Fibroblast of lung (primary cell): ENCODE measurements at regions not wholly inside any gene's neighbourhood (a gene's known extent, or its start where the extent isn't known, plus 50 kb on each side); places are given as distances from the start of the nearest gene placed in this dataset.

ENCODE experiments used
- DNase-seq, 2 donors: peaks; one replicate each; pipeline versions ENCODE4 v3.0.0 to v3.0.0-alpha.2; 2010; ENCODE audit warnings: low read depth in 2 of 2
- H2AFZ ChIP-seq: 2 replicates; pipeline ENCODE4 v1.5.1; 2012; ENCODE audit warnings: low read length, control low read depth, inconsistent platforms
- H3K27ac ChIP-seq: 2 replicates; pipeline ENCODE4 v1.5.1; 2011; ENCODE audit warnings: low read length, control low read depth; ENCODE audit not compliant: insufficient read depth
- H3K27me3 ChIP-seq: 2 replicates; pipeline ENCODE4 v1.5.1; 2011; ENCODE audit warnings: mild to moderate bottlenecking, low read length; ENCODE audit not compliant: control insufficient read depth, insufficient read depth
- H3K36me3 ChIP-seq: 2 replicates; pipeline ENCODE4 v1.5.1; 2011; ENCODE audit warnings: low read length; ENCODE audit not compliant: control insufficient read depth, insufficient read depth
- H3K4me1 ChIP-seq: 2 replicates; pipeline ENCODE4 v1.5.1; 2011; ENCODE audit warnings: low read length; ENCODE audit not compliant: control insufficient read depth, insufficient read depth; ENCODE audit errors: extremely low read depth
- H3K4me2 ChIP-seq: 2 replicates; pipeline ENCODE4 v1.5.1; 2011; ENCODE audit warnings: low read length, control low read depth; ENCODE audit not compliant: insufficient read depth; ENCODE audit errors: extremely low read depth
- H3K4me3 ChIP-seq, 4 experiments: fragments of 200-600 bp in 1 of 4; sonication (generic) in 1 of 4; replicated peaks in 1 of 4; 2 replicates each; pipeline ENCODE4 v1.5.1; 2011 to 2016; ENCODE audit warnings: low read length in 4 of 4, low read depth in 3 of 4, mild to moderate bottlenecking in 3 of 4, control low read depth in 2 of 4, inconsistent platforms in 1 of 4, mixed read lengths in 1 of 4; ENCODE audit not compliant: insufficient read depth in 1 of 4; ENCODE audit errors: control extremely low read depth in 1 of 4
- H3K79me2 ChIP-seq: 2 replicates; pipeline ENCODE4 v1.5.1; 2012; ENCODE audit warnings: mild to moderate bottlenecking, low read length, inconsistent platforms; ENCODE audit not compliant: control insufficient read depth, insufficient read depth
- H3K9ac ChIP-seq: 2 replicates; pipeline ENCODE4 v1.5.1; 2011; ENCODE audit warnings: mild to moderate bottlenecking, low read length, control low read depth; ENCODE audit not compliant: insufficient read depth
- H3K9me3 ChIP-seq: 2 replicates; pipeline ENCODE4 v1.5.1; 2012; ENCODE audit warnings: low read depth, low read length; ENCODE audit not compliant: control insufficient read depth, insufficient read depth
- H4K20me1 ChIP-seq: 2 replicates; pipeline ENCODE4 v1.5.1; 2011; ENCODE audit warnings: low read length; ENCODE audit not compliant: control insufficient read depth, insufficient read depth; ENCODE audit errors: extremely low read depth
- EZH2 ChIP-seq: IDR thresholded peaks from 2 replicates; pipeline ENCODE4 v1.5.1; 2012; ENCODE audit warnings: low read length, control low read depth, mild to moderate bottlenecking; ENCODE audit errors: missing control alignments
- TF ChIP-seq, protein P1 (sequence below), 2 donors: IDR thresholded peaks in 1 of 2; conservative IDR thresholded peaks in 1 of 2; 1 replicate in 1 of 2; 2 replicates in 1 of 2; pipeline ENCODE4 v1.5.1; 2011 to 2012; ENCODE audit warnings: low read length in 2 of 2, control low read depth in 1 of 2, inconsistent platforms in 1 of 2, low read depth in 1 of 2, mild to moderate bottlenecking in 1 of 2

GRCh38 chr18:67183398-67183797 lies 333.1 kb downstream of the DSEL start:
- no peak for DNase-seq
- H3K4me2 ChIP-seq: no peak overlapping the region
- H3K27me3 ChIP-seq: no peaks in the 10 kb centered on the region
- no peak overlapping the region for H3K4me3 ChIP-seq
- no peaks in the 10 kb centered on the region for H3K36me3 ChIP-seq
- no peaks in the 10 kb centered on the region for H3K4me1 ChIP-seq
- no peaks in the 10 kb centered on the region for H4K20me1 ChIP-seq
- TF ChIP-seq, protein P1, sequence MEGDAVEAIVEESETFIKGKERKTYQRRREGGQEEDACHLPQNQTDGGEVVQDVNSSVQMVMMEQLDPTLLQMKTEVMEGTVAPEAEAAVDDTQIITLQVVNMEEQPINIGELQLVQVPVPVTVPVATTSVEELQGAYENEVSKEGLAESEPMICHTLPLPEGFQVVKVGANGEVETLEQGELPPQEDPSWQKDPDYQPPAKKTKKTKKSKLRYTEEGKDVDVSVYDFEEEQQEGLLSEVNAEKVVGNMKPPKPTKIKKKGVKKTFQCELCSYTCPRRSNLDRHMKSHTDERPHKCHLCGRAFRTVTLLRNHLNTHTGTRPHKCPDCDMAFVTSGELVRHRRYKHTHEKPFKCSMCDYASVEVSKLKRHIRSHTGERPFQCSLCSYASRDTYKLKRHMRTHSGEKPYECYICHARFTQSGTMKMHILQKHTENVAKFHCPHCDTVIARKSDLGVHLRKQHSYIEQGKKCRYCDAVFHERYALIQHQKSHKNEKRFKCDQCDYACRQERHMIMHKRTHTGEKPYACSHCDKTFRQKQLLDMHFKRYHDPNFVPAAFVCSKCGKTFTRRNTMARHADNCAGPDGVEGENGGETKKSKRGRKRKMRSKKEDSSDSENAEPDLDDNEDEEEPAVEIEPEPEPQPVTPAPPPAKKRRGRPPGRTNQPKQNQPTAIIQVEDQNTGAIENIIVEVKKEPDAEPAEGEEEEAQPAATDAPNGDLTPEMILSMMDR (conservative IDR thresholded peaks at IDR 0.05 in 1 of 2, IDR thresholded peaks at IDR 0.05 in 1 of 2; ENCODE audit: low read depth in 1 of 2, low read length in 2 of 2): no peak
- TF ChIP-seq EZH2: no peak
- H2AFZ ChIP-seq: no peak overlapping the region
- H3K79me2 ChIP-seq: no peaks in the 10 kb centered on the region
- H3K9me3 ChIP-seq: no peaks in the 10 kb centered on the region
- H3K27ac ChIP-seq: no peak overlapping the region
- H3K9ac ChIP-seq: no peak overlapping the region

- TF ChIP-seq EZH2: no peak
- TF ChIP-seq, protein P1 (conservative IDR thresholded peaks at IDR 0.05 in 1 of 2, IDR thresholded peaks at IDR 0.05 in 1 of 2; ENCODE audit: low read depth in 1 of 2, low read length in 2 of 2): no peak
Observed at GRCh38 chr18:67179726-67180125, 336.8 kb downstream of the DSEL start.

DNA sequence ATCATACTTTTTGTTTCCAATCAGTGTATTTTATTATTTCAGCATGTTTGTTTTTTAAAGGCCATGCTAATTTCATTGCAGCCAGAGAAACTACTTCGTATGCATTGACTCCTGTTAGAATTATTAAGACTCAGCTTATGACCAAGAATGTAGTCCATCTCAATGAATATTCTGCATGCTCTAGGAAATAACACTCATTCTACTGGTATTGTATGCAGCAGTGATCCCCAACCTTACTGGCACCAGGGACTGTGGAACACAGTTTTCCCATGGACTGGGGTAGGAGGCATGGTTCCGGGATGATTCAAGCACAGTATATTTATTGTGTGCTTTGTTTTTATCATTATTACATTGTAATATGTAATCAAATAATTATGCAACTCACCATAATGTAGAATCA lies 356.9 kb downstream of the DSEL start:
- Histone ChIP-seq H3K79me2 (no peaks in the 10 kb centered on the region), H3K4me1 (no peaks in the 10 kb centered on the region), H2AFZ (no peak overlapping the region), H3K4me3 (no peak overlapping the region), H4K20me1 (no peaks in the 10 kb centered on the region), H3K4me2 (no peak overlapping the region), H3K9ac (no peak overlapping the region), H3K9me3 (no peaks in the 10 kb centered on the region), H3K27me3 (no peaks in the 10 kb centered on the region), H3K27ac (no peak overlapping the region), H3K36me3 (no peaks in the 10 kb centered on the region)
- TF ChIP-seq, protein P1 (conservative IDR thresholded peaks at IDR 0.05 in 1 of 2, IDR thresholded peaks at IDR 0.05 in 1 of 2; ENCODE audit: low read depth in 1 of 2, low read length in 2 of 2): no peak
- TF ChIP-seq EZH2: no peak
- no peak for DNase-seq

More at GRCh38 chr18:67179726-67180125, 336.8 kb downstream of the DSEL start:
- no peak overlapping the region for H3K9ac ChIP-seq
- no peaks in the 10 kb centered on the region for H3K4me1 ChIP-seq
- H3K4me3 ChIP-seq: no peak overlapping the region
- H3K27me3 ChIP-seq: no peaks in the 10 kb centered on the region
- H3K36me3 ChIP-seq: no peaks in the 10 kb centered on the region
- no peak for DNase-seq
- no peak overlapping the region for H2AFZ ChIP-seq
- H3K79me2 ChIP-seq: no peaks in the 10 kb centered on the region
- H4K20me1 ChIP-seq: no peaks in the 10 kb centered on the region
- H3K9me3 ChIP-seq: no peaks in the 10 kb centered on the region
- H3K4me2 ChIP-seq: no peak overlapping the region
- no peak overlapping the region for H3K27ac ChIP-seq
